Psoas muscle (tissue), 7 donors: ENCODE measurements at regions not wholly inside any gene's neighbourhood (a gene's known extent, or its start where the extent isn't known, plus 50 kb on each side); places are given as distances from the start of the nearest gene placed in this dataset.
A peak's percentile ranks its signal among the peaks of the same experiment; 100 is the strongest.

Experiments
- ATAC-seq, 4 donors: fragments of 200-7000 bp; cut with Tn5 transposase; one replicate each; pipeline ENCODE4 v1.9.1; 2020; ENCODE audit warnings: moderate library complexity in 3 of 4, mild to moderate bottlenecking in 2 of 4
- DNase-seq, 2 donors: peaks; one replicate each; pipeline ENCODE4 v3.0.0-alpha.2; 2020
- H3K27ac ChIP-seq: fragments of 200-600 bp; one replicate; pipeline ENCODE4 v1.8.0; 2022
- H3K27me3 ChIP-seq, 3 donors: fragments of 200-600 bp in 1 of 3; one replicate each; pipeline versions ENCODE4 v1.6.1 to v1.8.0; 2013 to 2022; ENCODE audit warnings: low read length in 2 of 3, mild to moderate bottlenecking in 2 of 3, moderate library complexity in 1 of 3; ENCODE audit not compliant: insufficient read depth in 3 of 3
- H3K36me3 ChIP-seq, 2 donors: fragments of 200-600 bp in 1 of 2; one replicate each; pipeline versions ENCODE4 v1.6.1 to v1.8.0; 2013 to 2022; ENCODE audit warnings: low read depth in 1 of 2, mild to moderate bottlenecking in 1 of 2, moderate library complexity in 1 of 2; ENCODE audit not compliant: insufficient read depth in 1 of 2
- H3K4me1 ChIP-seq: fragments of 200-600 bp; one replicate; pipeline ENCODE4 v1.8.0; 2022
- H3K4me3 ChIP-seq: fragments of 200-600 bp; one replicate; pipeline ENCODE4 v1.8.0; 2022; ENCODE audit warnings: mild to moderate bottlenecking
- H3K9me3 ChIP-seq: fragments of 200-600 bp; one replicate; pipeline ENCODE4 v1.8.0; 2022
- WGBS, 3 donors: extraction: QIAGEN DNeasy Blood & Tissue Kit; methylation state at CpG; one replicate each; pipeline versions ENCODE4 v1.1.6 to v1.1.7; 2013; 5-methylcytosine and 5-hydroxymethylcytosine counted together
- intact Hi-C, 2 donors: fragments of 100-400 bp; cut with DNase I; formaldehyde crosslinking; loops; one replicate each; pipeline versions ENCODE4 v1.11.0 to v1.14.2; 2022
- TF ChIP-seq, protein P1 (sequence below): fragments of 200-600 bp; IDR thresholded peaks from one replicate; pipeline ENCODE4 v1.8.0; 2022; ENCODE audit warnings: antibody characterized with exemption
- donor health status: healthy with polysubstance abuse.
- donor health status: DM: no; HTN: no; CAD: no; lungs with moderate emphysema.
- donor health status: Bipolar disorder and iron deficiency.
- donor health status: healthy.
- donor health status: DM: yes; HTN: yes; CAD: no.
- donor health status: DM: no; HTN: no; CAD: no.
- donor health status: DM: yes; HTN: yes; CAD: no.

- H3K36me3 ChIP-seq = no peaks in the 10 kb centered on the region
- no peaks in the 10 kb centered on the region for H3K27me3 ChIP-seq
- no peaks in the 10 kb centered on the region for H3K4me1 ChIP-seq
- no peak overlapping the region for H3K4me3 ChIP-seq
- intact Hi-C loops = no loop called here
- DNase-seq = no peak
- no peak for ATAC-seq
- no peaks in the 10 kb centered on the region for H3K9me3 ChIP-seq
- TF ChIP-seq, protein P1, sequence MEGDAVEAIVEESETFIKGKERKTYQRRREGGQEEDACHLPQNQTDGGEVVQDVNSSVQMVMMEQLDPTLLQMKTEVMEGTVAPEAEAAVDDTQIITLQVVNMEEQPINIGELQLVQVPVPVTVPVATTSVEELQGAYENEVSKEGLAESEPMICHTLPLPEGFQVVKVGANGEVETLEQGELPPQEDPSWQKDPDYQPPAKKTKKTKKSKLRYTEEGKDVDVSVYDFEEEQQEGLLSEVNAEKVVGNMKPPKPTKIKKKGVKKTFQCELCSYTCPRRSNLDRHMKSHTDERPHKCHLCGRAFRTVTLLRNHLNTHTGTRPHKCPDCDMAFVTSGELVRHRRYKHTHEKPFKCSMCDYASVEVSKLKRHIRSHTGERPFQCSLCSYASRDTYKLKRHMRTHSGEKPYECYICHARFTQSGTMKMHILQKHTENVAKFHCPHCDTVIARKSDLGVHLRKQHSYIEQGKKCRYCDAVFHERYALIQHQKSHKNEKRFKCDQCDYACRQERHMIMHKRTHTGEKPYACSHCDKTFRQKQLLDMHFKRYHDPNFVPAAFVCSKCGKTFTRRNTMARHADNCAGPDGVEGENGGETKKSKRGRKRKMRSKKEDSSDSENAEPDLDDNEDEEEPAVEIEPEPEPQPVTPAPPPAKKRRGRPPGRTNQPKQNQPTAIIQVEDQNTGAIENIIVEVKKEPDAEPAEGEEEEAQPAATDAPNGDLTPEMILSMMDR = no peak
- no peak overlapping the region for H3K27ac ChIP-seq
Observed at GRCh38 chr13:80151016-80151415, 189.9 kb downstream of the SPRY2 start.

GRCh38 chr13:80149736-80150135 is 191.2 kb downstream of the SPRY2 start:
- Histone ChIP-seq H3K36me3 (no peaks in the 10 kb centered on the region), H3K4me1 (peaks cover 9% of the 10 kb centered on the region), H3K9me3 (no peaks in the 10 kb centered on the region), H3K27ac (no peak overlapping the region), H3K4me3 (no peak overlapping the region), H3K27me3 (no peaks in the 10 kb centered on the region)
- DNase-seq = no peak
- intact Hi-C loops = no loop called here
- WGBS, 3 donors = 92 to 97% (median 95%) methylated on average over 4 of the region's 4 CpGs
- TF ChIP-seq, protein P1 = no peak
- ATAC-seq = no peak

GRCh38 chr13:80145171-80145690 is 195.7 kb downstream of the SPRY2 start:
- intact Hi-C loops = no loop called here
- DNase-seq (no peak), ATAC-seq (no peak)
- Histone ChIP-seq H3K27ac (no peak overlapping the region), H3K9me3 (no peaks in the 10 kb centered on the region), H3K4me3 (no peak overlapping the region), H3K4me1 (peaks cover 17% of the 10 kb centered on the region), H3K27me3 (no peaks in the 10 kb centered on the region), H3K36me3 (no peaks in the 10 kb centered on the region)
- TF ChIP-seq, protein P1 = no peak
- WGBS, 3 donors = 34 to 53% (median 35%) methylated on average over 3 of the region's 3 CpGs

GRCh38 chr13:80144493-80144892 is 196.4 kb downstream of the SPRY2 start:
- TF ChIP-seq, protein P1 = no peak
- Histone ChIP-seq H3K4me3 (no peak overlapping the region), H3K27ac (no peak overlapping the region), H3K4me1 (peaks cover 17% of the 10 kb centered on the region), H3K27me3 (no peaks in the 10 kb centered on the region), H3K36me3 (no peaks in the 10 kb centered on the region), H3K9me3 (no peaks in the 10 kb centered on the region)
- intact Hi-C loops = no loop called here
- ATAC-seq (no peak), DNase-seq (no peak)

DNA sequence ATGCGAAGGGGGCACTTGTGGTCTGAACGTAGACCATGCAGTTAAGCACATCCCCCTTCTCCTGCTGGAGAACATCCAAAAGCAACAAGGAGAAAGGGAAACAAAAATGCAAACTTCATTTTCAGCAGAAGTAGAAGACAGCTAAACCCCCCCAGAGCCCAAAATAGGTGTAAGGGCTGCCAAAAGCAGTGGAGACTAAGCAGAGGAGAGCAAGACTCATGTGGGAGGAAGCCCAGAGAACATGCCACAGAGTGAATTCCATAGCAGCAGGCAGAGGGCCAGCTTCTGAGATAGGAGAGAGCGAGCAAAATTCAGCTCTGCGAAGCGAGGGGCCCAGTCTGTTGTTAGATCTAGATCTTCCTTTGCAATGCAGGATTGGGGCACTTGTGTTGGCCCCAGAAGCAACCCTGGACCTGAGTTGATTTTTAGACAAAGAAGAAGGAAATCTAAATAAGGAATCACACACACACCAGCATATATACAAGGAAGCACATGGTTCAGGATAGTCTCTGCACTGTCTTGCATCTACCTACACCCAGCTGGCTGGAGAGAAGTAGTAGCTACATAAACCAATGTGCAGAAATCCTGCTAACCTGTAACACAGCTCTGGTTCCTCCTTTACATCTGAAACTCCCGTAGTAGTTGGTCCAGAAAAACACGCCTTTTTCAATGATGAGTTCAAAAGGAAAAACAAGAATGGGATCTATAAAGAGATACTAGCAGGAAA is 199.6 kb downstream of the SPRY2 start:
- 37 to 55% (median 53%) methylated on average over 7 of the region's 7 CpGs for WGBS, 3 donors
- H3K9me3 ChIP-seq = no peaks in the 10 kb centered on the region
- TF ChIP-seq, protein P1 = no peak
- peak overlapping the region; percentile 42 for H3K27ac ChIP-seq
- peaks cover 17% of the 10 kb centered on the region for H3K4me1 ChIP-seq
- no peaks in the 10 kb centered on the region for H3K36me3 ChIP-seq
- H3K4me3 ChIP-seq = no peak overlapping the region
- ATAC-seq (peak; percentile 65 to 86 (median 77)), DNase-seq (peak in 1 of 2 donors; percentile 33)
- no peaks in the 10 kb centered on the region for H3K27me3 ChIP-seq
- intact Hi-C loops = no loop called here
